ENCODE measurements at regions not wholly inside any gene's neighbourhood (a gene's known extent, or its start where the extent isn't known, plus 50 kb on each side); places are given as distances from the start of the nearest gene placed in this dataset.

GRCh38 chr4:135770505-135770904 lies 1568.9 kb upstream of the PABPC4L start:
- DNase-seq = no peak

GRCh38 chr4:135744928-135745327 lies 1543.3 kb upstream of the PABPC4L start:
- DNase-seq = no peak

- DNase-seq = no peak
Observed at GRCh38 chr4:135741583-135741982, 1540.0 kb upstream of the PABPC4L start.

GRCh38 chr4:135739354-135739753 lies 1537.8 kb upstream of the PABPC4L start:
- no peak for DNase-seq

- DNase-seq = no peak
Observed at GRCh38 chr4:135735512-135735911, 1533.9 kb upstream of the PABPC4L start.

- no peak for DNase-seq
Observed at GRCh38 chr4:135732448-135732847, 1530.9 kb upstream of the PABPC4L start.

- DNase-seq = no peak
Observed at GRCh38 chr4:135731682-135732081, 1530.1 kb upstream of the PABPC4L start.

- DNase-seq = no peak
Observed at GRCh38 chr4:135724421-135724820, 1522.8 kb upstream of the PABPC4L start.

- DNase-seq = no peak
Observed at GRCh38 chr4:135718019-135718418, 1516.4 kb upstream of the PABPC4L start.

- DNase-seq = no peak
Observed at GRCh38 chr4:135705343-135705742, 1503.8 kb upstream of the PABPC4L start.

GRCh38 chr4:135694066-135694465 lies 1492.5 kb upstream of the PABPC4L start:
- no peak for DNase-seq

GRCh38 chr4:135684001-135684400 lies 1482.4 kb upstream of the PABPC4L start:
- DNase-seq = no peak

GRCh38 chr4:135672202-135672601 lies 1470.6 kb upstream of the PABPC4L start:
- DNase-seq = no peak

GRCh38 chr4:135670548-135670947 lies 1469.0 kb upstream of the PABPC4L start:
- no peak for DNase-seq
